Loucy (cell line): ENCODE measurements at regions not wholly inside any gene's neighbourhood (a gene's known extent, or its start where the extent isn't known, plus 50 kb on each side); places are given as distances from the start of the nearest gene placed in this dataset.

Experiments
- H2AFZ ChIP-seq: fragments of 200-600 bp; sonication (generic); 2 replicates; pipeline ENCODE4 v1.6.0; 2016; ENCODE audit warnings: antibody characterized with exemption, mild to moderate bottlenecking, low read length, moderate library complexity
- H3F3A ChIP-seq: fragments of 200-600 bp; 2 replicates; pipeline ENCODE4 v1.6.0; 2016; ENCODE audit warnings: antibody characterized with exemption, low read depth, mild to moderate bottlenecking
- H3K27me3 ChIP-seq: fragments of 200-600 bp; sonication (generic); 2 replicates; pipeline ENCODE4 v1.6.1; 2014; ENCODE audit warnings: low read length, mild to moderate bottlenecking; ENCODE audit not compliant: insufficient read depth, poor library complexity, severe bottlenecking
- H3K36me3 ChIP-seq: fragments of 200-600 bp; sonication (generic); 2 replicates; pipeline ENCODE4 v1.6.1; 2016; ENCODE audit warnings: low read length; ENCODE audit not compliant: insufficient read depth
- H3K4me1 ChIP-seq: fragments of 200-600 bp; sonication (generic); 2 replicates; pipeline ENCODE4 v1.5.1; 2014; ENCODE audit warnings: low read length, mild to moderate bottlenecking; ENCODE audit not compliant: insufficient read depth, poor library complexity, severe bottlenecking
- H3K4me2 ChIP-seq: fragments of 200-600 bp; sonication (generic); 2 replicates; pipeline ENCODE4 v1.6.0; 2014; ENCODE audit warnings: antibody characterized with exemption, low read length, low read depth, mild to moderate bottlenecking; ENCODE audit not compliant: poor library complexity, severe bottlenecking
- H3K4me3 ChIP-seq: fragments of 200-600 bp; sonication (generic); 2 replicates; pipeline ENCODE4 v1.5.1; 2014; ENCODE audit warnings: low read length, mild to moderate bottlenecking, mixed read lengths; ENCODE audit not compliant: poor library complexity, severe bottlenecking
- H3K79me2 ChIP-seq: fragments of 200-600 bp; sonication (generic); 2 replicates; pipeline ENCODE4 v1.6.1; 2014; ENCODE audit warnings: low read length; ENCODE audit not compliant: insufficient read depth
- H3K9ac ChIP-seq: fragments of 200-600 bp; sonication (generic); 2 replicates; pipeline ENCODE4 v1.6.0; 2014; ENCODE audit warnings: mild to moderate bottlenecking, low read depth, low read length, moderate library complexity; ENCODE audit not compliant: poor library complexity, severe bottlenecking
- H3K9me2 ChIP-seq: fragments of 200-600 bp; sonication (generic); replicated peaks from 2 replicates; pipeline ENCODE4 v1.6.1; 2016; ENCODE audit warnings: low read depth, low read length, mixed read lengths
- H3K9me3 ChIP-seq: fragments of 200-600 bp; sonication (generic); 2 replicates; pipeline ENCODE4 v1.6.1; 2014; ENCODE audit warnings: mild to moderate bottlenecking, antibody characterized with exemption, low read length, low read depth; ENCODE audit not compliant: insufficient read depth
- H4K20me1 ChIP-seq: fragments of 200-600 bp; sonication (generic); 2 replicates; pipeline ENCODE4 v1.6.0; 2014; ENCODE audit warnings: antibody characterized with exemption, low read length, mild to moderate bottlenecking; ENCODE audit not compliant: insufficient read depth, poor library complexity, severe bottlenecking
- EZH2phosphoT487 ChIP-seq: fragments of 200-600 bp; IDR thresholded peaks from 2 replicates; pipeline ENCODE4 v1.6.1; 2018; ENCODE audit warnings: antibody characterized with exemption, mild to moderate bottlenecking, moderate library complexity, borderline replicate concordance
- TF ChIP-seq, protein P1 (sequence below): fragments of 200-600 bp; sonication (generic); conservative IDR thresholded peaks from 2 replicates; pipeline ENCODE4 v1.5.1; 2014; ENCODE audit warnings: mild to moderate bottlenecking, antibody characterized with exemption, low read length

GRCh38 chr5:33227746-33228145 lies 213.0 kb upstream of the TARS1 start:
- H3K9me3 ChIP-seq = no peaks in the 10 kb centered on the region; the same call in 1 of the 2 replicates
- no peak overlapping the region for H3K4me3 ChIP-seq
- no peaks in the 10 kb centered on the region for H4K20me1 ChIP-seq
- no peaks in the 10 kb centered on the region for H3F3A ChIP-seq
- no peaks in the 10 kb centered on the region for H3K79me2 ChIP-seq
- H3K27me3 ChIP-seq = no peaks in the 10 kb centered on the region
- H2AFZ ChIP-seq = no peak overlapping the region
- H3K4me1 ChIP-seq = no peaks in the 10 kb centered on the region
- no peak overlapping the region for H3K4me2 ChIP-seq
- TF ChIP-seq EZH2phosphoT487 = no peak
- TF ChIP-seq, protein P1, sequence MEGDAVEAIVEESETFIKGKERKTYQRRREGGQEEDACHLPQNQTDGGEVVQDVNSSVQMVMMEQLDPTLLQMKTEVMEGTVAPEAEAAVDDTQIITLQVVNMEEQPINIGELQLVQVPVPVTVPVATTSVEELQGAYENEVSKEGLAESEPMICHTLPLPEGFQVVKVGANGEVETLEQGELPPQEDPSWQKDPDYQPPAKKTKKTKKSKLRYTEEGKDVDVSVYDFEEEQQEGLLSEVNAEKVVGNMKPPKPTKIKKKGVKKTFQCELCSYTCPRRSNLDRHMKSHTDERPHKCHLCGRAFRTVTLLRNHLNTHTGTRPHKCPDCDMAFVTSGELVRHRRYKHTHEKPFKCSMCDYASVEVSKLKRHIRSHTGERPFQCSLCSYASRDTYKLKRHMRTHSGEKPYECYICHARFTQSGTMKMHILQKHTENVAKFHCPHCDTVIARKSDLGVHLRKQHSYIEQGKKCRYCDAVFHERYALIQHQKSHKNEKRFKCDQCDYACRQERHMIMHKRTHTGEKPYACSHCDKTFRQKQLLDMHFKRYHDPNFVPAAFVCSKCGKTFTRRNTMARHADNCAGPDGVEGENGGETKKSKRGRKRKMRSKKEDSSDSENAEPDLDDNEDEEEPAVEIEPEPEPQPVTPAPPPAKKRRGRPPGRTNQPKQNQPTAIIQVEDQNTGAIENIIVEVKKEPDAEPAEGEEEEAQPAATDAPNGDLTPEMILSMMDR = no peak
- H3K9me2 ChIP-seq = no peaks in the 10 kb centered on the region
- no peak overlapping the region for H3K9ac ChIP-seq
- no peaks in the 10 kb centered on the region for H3K36me3 ChIP-seq

DNA sequence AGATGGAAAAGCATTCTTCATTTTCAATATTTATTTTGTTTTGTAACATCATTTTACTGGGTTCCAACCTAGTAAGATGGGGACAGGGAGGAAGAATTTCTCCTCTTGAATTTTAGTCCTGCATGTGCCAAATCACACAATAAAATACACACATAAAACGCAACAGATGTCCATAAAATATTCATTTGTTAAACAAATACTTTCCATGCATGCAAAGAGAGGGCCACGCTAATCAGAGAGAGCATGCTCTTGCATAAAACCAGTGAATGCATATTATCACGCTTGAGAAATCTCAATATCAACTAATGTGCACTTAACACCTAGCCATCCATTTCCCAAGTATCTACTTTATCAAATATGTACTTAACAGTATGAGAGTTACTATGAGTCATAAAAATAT lies 212.6 kb upstream of the TARS1 start:
- Histone ChIP-seq H3F3A (no peaks in the 10 kb centered on the region), H3K9me2 (no peaks in the 10 kb centered on the region), H3K27me3 (no peaks in the 10 kb centered on the region), H3K36me3 (no peaks in the 10 kb centered on the region), H3K4me2 (no peak overlapping the region), H3K4me3 (no peak overlapping the region), H3K9ac (no peak overlapping the region), H2AFZ (no peak overlapping the region), H3K79me2 (no peaks in the 10 kb centered on the region), H3K9me3 (no peaks in the 10 kb centered on the region; the same call in 1 of the 2 replicates), H3K4me1 (no peaks in the 10 kb centered on the region), H4K20me1 (no peaks in the 10 kb centered on the region)
- TF ChIP-seq, protein P1 = no peak
- TF ChIP-seq EZH2phosphoT487 = no peak

DNA sequence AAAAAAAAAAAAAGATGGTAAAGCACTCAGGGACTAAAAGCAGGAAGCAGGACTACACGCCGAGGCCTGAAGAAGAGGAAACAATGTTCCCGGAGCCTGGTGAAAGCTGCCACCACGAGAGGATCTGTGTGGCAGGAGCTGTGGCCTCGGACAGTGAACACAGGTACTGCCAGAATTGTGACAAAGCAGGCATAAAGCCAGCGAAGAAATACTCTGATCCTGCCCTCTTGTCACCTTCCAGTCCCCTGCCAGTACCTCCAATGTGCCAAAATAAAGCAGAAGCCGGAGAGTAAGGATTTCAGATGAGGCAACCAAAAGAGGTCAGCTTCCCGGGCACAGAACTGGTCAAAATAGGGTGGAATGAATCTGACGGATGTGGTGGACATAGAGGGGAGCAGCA lies 211.5 kb upstream of the TARS1 start:
- Histone ChIP-seq H3K27me3 (no peaks in the 10 kb centered on the region), H4K20me1 (no peaks in the 10 kb centered on the region), H3K79me2 (no peaks in the 10 kb centered on the region), H3K4me3 (no peak overlapping the region), H3K9ac (no peak overlapping the region), H3K4me1 (no peaks in the 10 kb centered on the region), H3K36me3 (no peaks in the 10 kb centered on the region), H3K4me2 (no peak overlapping the region), H3F3A (no peaks in the 10 kb centered on the region), H2AFZ (no peak overlapping the region), H3K9me2 (no peaks in the 10 kb centered on the region), H3K9me3 (no peaks in the 10 kb centered on the region; the same call in 1 of the 2 replicates)
- TF ChIP-seq, protein P1 = no peak
- TF ChIP-seq EZH2phosphoT487 = no peak
